Lung (tissue), 11 donors: ENCODE measurements at regions not wholly inside any gene's neighbourhood (a gene's known extent, or its start where the extent isn't known, plus 50 kb on each side); places are given as distances from the start of the nearest gene placed in this dataset.

ENCODE experiments used
- ATAC-seq: fragments of 200-7000 bp; cut with Tn5 transposase; one replicate; pipeline ENCODE4 v1.9.1; 2020; ENCODE audit warnings: moderate number of reproducible peaks; ENCODE audit not compliant: insufficient read depth, low FRiP score
- DNase-seq, 3 donors: peaks; one replicate each; pipeline ENCODE4 v3.0.0-alpha.2; 2013 to 2017
- H3K27ac ChIP-seq, 2 donors: one replicate each; pipeline ENCODE4 v1.5.1; 2013; ENCODE audit warnings: mild to moderate bottlenecking in 2 of 2, moderate library complexity in 2 of 2, control low read depth in 1 of 2, inconsistent platforms in 1 of 2, low read depth in 1 of 2, low read length in 1 of 2
- H3K27me3 ChIP-seq, 3 donors: one replicate each; pipeline ENCODE4 v1.5.1; 2013; ENCODE audit warnings: low read length in 2 of 3; ENCODE audit not compliant: control insufficient read depth in 3 of 3, insufficient read depth in 3 of 3
- H3K36me3 ChIP-seq, 4 donors: one replicate each; pipeline ENCODE4 v1.5.1; 2013; ENCODE audit warnings: low read length in 4 of 4, mild to moderate bottlenecking in 1 of 4, moderate library complexity in 1 of 4; ENCODE audit not compliant: control insufficient read depth in 4 of 4, insufficient read depth in 4 of 4
- H3K4me1 ChIP-seq, 5 donors: one replicate each; pipeline ENCODE4 v1.5.1; 2013; ENCODE audit warnings: low read length in 5 of 5, mild to moderate bottlenecking in 2 of 5, moderate library complexity in 1 of 5; ENCODE audit not compliant: control insufficient read depth in 5 of 5, insufficient read depth in 5 of 5
- H3K4me3 ChIP-seq: one replicate; pipeline ENCODE4 v1.5.1; 2013; ENCODE audit warnings: mild to moderate bottlenecking, control low read depth, moderate library complexity
- H3K9ac ChIP-seq, 2 donors: one replicate each; pipeline ENCODE4 v1.5.1; 2013; ENCODE audit warnings: low read length in 2 of 2, control low read depth in 1 of 2; ENCODE audit not compliant: insufficient read depth in 1 of 2
- H3K9me3 ChIP-seq, 4 donors: one replicate each; pipeline ENCODE4 v1.5.1; 2013; ENCODE audit warnings: low read length in 3 of 4, mild to moderate bottlenecking in 1 of 4, moderate library complexity in 1 of 4; ENCODE audit not compliant: control insufficient read depth in 4 of 4, insufficient read depth in 3 of 4
- CTCF ChIP-seq: IDR thresholded peaks from 2 replicates; pipeline ENCODE4 v1.5.1; 2012; ENCODE audit warnings: mild to moderate bottlenecking; ENCODE audit errors: control extremely low read depth, extremely low read depth
- WGBS, 2 donors: extraction: QIAGEN DNeasy Blood & Tissue Kit; methylation state at CpG; one replicate each; pipeline ENCODE4 v1.1.7; 2013; 5-methylcytosine and 5-hydroxymethylcytosine counted together
- donor health status: control.
- donor health status: control.
- donor health status: Bipolar disorder and iron deficiency.
- donor health status: healthy.
- donor health status: DM: yes; HTN: yes; CAD: no.

GRCh38 chr9:93807166-93808074 lies 147.7 kb downstream of the BARX1 start:
- TF ChIP-seq CTCF = no peak
- H3K36me3 ChIP-seq = no peaks in the 10 kb centered on the region
- H3K9me3 ChIP-seq = peaks cover 0 to 9% (median 0%) of the 10 kb centered on the region in 4 donors
- no peak overlapping the region for H3K9ac ChIP-seq
- 62 to 64% methylated on average over 14 of the region's 14 CpGs for WGBS, 2 donors
- no peak for DNase-seq
- peaks cover 0 to 2% (median 0%) of the 10 kb centered on the region in 3 donors for H3K27me3 ChIP-seq
- no peak overlapping the region for H3K4me3 ChIP-seq
- no peak overlapping the region for H3K27ac ChIP-seq
- ATAC-seq = no peak
- peaks cover 0 to 11% (median 0%) of the 10 kb centered on the region in 5 donors for H3K4me1 ChIP-seq

- DNase-seq = no peak
- no peak for TF ChIP-seq CTCF
- no peak for ATAC-seq
- Histone ChIP-seq H3K4me3 (no peak overlapping the region), H3K27me3 (no peaks in the 10 kb centered on the region), H3K27ac (no peak overlapping the region), H3K9ac (no peak overlapping the region), H3K36me3 (no peaks in the 10 kb centered on the region), H3K4me1 (no peaks in the 10 kb centered on the region), H3K9me3 (peaks cover 0 to 3% (median 0%) of the 10 kb centered on the region in 4 donors)
- WGBS, 2 donors = 72 to 91% methylated on average over 7 of the region's 7 CpGs
Measured at GRCh38 chr9:93801581-93802284, 153.4 kb downstream of the BARX1 start.

DNA sequence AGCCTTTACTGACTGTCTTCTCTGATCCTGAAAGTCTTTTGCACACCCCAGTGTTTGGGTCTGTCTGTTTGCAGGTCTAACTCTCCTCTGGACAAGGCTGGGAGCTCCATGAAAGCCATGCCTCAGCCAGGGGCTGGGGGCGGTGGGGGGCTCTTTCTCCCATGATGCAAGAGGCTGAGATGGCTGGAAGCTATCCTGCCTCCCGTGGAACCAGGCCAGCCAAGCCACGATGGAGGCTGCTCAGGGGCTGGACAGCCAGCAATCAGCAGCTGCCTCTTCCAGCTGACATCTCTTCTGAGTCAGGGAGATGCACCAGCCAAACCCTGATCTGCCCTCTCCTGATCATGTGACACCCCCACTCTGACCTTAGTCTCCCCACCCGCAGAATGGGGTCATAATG lies 154.0 kb downstream of the BARX1 start:
- no peak overlapping the region for H3K9ac ChIP-seq
- H3K36me3 ChIP-seq = no peaks in the 10 kb centered on the region
- H3K9me3 ChIP-seq = peaks cover 0 to 3% (median 0%) of the 10 kb centered on the region in 4 donors
- ATAC-seq (no peak), DNase-seq (no peak)
- no peak overlapping the region for H3K4me3 ChIP-seq
- no peaks in the 10 kb centered on the region for H3K27me3 ChIP-seq
- WGBS, 2 donors = 75 to 84% methylated on average over 4 of the region's 4 CpGs
- no peak overlapping the region for H3K27ac ChIP-seq
- H3K4me1 ChIP-seq = no peaks in the 10 kb centered on the region
- TF ChIP-seq CTCF = no peak
